T-helper 2 cell treated with Interferon-gamma antibody and Interleukin-4, amounts not matched to agents 100 ng/mL and 5 ng/mL, for 36 hours (primary cell): ENCODE measurements at regions not wholly inside any gene's neighbourhood (a gene's known extent, or its start where the extent isn't known, plus 50 kb on each side); places are given as distances from the start of the nearest gene placed in this dataset.

ENCODE experiments used
- intact Hi-C: fragments of 100-400 bp; cut with micrococcal nuclease; formaldehyde crosslinking; loops from one replicate; pipeline ENCODE4 v1.15.1; 2023

DNA sequence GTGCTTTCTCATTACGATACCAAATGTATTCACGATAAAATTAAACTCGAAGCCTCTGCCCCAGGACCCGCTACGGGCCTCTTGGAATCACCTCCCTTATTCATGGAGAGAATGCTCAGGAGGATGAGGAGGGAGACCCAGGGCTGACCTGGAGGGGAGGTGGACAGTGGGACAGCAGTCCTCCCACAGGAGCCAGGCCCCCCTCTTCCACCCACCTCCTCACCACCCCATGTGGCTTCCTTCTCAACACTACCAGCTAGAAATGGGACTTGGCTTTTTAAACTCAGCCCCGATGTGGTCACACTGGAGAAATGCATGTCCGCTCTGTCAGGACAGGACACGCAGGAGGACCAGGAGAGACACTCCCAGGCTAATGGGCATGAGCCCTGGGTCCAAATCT is 147.9 kb upstream of the ID2 start:
- intact Hi-C loops: no loop called here

DNA sequence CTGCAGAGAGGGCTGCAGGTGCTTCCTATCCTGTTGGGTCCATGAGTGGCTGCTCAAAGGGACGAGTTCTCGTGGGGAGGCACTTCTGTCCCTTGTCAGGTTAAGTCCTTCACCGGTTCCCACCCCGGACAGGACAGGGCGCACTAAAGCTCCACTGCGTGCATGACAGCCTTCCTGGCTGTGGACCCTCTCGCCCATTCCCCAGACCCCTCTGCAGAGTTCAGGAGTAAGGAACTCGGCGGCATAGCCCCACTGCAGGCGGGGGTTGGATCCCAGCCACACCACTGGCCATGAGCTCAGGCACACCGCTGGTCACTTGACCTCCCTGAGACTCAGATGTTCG is 147.5 kb upstream of the ID2 start:
- intact Hi-C loops: no loop called here

DNA sequence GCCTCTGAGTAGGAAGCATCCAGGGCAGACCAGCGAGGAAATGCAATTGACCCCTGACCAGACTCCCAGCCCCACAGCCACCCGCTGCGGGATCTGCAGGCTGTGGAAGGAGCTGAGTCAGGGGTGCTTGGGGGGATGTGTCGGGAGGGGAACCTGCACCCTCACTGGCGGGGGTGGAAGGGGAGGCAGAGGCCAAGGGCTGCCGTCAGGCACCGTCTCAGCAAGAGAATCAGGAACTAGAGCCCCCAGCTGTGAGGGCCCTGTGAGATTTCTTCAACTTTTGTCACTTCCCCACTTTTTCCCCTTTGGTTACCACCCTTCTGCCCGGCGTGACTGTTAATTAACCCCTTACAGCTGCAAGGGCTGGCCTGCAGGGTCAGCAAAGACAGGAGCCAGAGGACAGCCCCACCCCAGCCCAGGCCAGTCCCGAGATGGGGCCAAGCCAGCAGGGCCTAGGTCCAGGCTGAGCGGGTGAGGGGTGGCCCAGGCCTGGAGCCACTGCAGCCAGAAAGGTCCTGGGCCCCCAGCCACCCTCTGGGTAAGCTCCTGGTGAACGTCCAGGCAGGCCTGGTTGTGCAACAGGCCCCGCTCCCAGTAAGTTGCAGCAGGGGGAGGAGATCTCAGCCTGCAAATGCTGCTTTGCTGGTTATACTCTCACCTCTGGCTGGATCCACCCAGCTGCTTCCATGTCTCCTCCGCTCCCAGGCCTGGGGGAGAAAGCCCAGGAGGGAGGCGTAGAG is 147.0 kb upstream of the ID2 start:
- intact Hi-C loops: no loop called here

DNA sequence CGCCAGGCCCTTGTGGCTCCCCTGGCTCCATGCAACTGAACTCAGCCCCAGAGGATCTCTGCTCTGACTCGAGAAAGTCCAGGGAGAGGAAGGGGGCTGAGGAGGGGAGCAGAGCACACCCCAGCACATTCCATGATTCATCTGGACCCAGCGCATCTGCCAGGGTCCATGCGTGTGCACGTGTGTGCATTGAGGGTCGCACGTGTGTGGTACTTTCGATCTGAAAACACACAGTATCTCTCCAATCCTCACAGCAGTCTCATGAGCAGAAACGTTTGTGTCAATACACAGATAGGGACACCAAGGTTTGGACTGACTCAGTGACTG is 146.4 kb upstream of the ID2 start:
- intact Hi-C loops: no loop called here

DNA sequence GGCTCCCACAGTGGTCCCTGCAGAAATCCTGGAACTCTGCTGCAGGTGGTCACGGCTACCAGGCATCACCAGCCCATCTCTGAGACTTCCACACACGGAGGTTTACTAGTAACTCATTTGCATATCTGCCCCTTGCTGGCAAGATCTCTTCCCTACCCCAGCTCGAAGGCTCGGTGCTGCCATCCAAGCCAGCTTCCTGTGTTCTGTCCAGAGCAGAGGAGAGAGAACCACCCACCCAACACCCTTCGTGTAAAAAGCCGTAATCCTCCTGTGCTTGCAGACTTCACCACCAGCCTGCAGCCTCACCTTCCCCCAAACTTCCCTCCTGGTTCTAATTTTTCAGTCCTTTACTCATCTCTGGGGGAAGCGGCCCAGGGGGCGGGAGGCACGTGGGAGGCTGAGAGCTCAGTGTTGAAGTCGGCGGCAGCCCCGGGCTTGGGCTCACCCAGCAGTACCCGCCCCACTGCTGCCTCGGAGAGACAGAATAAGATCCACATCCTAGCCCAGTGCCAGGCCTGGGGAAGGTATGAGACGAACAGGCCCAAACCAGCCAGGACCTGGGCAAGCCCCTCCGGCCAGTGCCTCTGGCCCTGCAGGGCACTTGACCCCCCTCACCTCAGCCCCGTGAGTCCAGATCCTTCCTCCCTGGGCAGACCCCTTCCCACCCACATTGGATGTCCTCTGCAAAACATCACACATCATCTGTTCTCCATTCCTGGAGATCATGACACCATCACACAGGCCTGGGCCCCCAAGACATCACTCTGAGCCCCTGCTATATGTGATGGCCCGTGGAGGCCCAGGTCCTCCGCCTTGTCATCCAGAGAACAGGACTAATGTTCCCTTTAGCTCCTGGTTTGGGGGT is 145.8 kb upstream of the ID2 start:
- intact Hi-C loops: no loop called here

DNA sequence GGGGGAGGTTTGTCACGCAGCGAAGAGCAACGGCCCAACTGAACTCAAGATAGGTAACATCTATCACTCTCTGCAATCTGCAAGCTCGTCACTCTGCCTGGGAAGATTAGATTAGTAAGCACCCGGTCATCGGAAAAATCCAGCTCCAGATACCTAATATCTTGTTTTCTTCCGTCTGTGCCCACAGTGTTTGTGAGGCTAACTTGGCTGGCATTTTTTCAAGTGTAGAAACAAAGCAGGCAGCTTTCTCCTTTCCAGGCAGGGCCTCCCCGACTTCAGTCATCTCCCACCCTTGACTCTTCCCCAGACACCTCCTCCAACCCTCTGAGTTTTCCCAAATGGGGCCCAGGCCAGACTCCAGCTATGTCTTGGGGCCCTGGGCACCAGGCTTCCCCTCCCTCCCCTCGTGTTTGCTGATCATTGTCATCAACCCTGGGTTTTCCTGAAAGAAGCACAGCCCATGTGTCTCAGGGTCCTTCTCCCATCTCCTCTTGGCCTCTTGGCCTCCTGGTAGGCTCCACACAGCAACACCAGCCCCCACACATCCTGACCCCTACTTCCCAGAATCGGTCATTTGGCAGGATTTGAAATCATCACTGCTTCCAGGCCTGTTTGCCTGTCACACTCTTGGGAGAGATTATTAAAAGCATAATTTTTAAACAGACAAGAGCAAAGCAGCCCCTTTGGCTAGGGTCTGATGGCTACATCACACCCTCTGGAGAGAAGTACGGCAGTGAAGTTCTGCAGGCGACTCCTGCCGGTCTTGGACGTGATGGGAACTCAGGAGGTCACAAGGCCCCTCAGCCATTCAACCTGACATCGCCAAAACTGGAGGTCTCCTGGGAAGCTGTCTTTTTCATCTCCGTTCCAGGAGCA is 144.9 kb upstream of the ID2 start:
- intact Hi-C loops: no loop called here

DNA sequence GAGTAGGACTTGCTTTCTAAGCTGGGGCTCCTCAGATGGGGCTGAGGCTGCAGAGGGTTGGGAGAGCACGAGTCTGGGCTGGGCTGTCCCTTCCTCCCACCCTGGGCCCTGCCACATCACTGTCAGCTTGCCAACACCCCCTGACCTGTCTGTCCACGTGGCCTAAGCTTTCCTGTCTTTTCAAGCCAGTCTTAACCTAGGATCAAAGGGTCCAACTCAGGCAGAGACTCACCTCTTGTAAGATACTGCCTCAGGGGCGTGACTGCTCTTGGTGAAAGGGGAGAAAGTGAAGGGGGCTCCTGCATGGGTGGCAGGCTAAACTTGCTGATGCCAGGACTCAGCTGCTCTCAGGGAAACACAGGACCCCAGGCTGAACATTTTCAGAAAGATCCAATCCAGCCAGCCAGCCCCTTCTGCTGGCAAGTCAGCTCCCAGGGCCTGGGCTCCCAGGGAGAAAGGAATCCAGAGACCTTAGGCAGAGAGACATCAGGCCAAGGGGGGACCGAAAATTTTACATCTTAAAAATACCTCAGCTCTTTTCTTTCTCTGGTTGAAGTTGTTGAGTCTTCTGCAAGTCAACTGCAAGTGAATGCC is 144.2 kb upstream of the ID2 start:
- intact Hi-C loops: no loop called here

DNA sequence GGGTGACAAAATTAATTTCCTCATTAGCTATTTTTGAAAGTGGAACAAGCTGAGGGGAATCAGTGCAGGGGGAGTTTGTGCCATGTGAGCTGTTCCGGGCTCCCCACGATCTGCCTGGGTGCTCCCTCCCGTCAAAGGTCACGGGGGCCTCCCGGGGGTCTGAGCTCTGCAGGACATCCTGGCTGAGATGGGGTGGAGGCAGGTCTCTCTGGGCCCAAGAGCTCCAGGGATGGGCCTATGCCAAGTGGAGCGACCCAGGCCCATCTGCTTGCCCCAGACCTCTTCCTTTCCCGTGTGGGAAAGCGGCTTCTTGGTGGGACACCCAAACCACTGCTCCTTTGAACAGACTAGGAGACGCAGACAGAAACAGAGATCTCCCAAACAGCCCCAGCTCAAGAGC is 143.3 kb upstream of the ID2 start:
- intact Hi-C loops: no loop called here

DNA sequence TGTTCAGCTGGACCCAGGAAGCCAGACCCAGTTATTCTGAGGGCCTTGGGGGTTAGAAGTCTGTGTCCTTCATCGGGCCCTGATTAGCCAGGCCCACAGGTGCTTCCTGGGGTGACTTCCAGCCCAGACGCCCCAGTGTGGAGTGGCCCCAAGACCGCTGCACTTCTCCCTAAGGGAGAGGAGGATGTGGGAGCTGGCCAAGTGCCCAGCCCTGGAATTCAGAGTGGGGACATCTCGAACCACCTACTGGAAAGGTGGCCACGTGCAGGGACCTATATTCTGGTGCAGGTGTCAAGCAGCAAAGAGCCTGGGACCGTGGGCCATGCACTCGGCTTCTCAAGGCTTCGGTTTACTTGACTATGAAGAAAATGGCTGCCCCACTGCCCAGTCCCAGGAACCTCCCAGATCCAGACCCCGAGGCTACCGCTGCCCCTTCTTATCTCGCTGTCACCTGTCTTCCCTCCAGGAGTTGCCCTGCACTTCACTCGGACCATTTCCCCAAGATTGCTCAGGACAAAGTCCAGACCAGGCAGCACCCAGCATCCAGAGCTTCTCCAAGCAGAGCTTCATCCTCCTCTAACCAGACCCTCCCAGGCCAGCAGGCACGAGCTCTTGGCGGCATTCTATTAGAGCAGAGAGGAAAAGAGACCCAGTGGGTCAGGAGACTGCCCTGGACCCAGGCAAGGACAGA is 142.8 kb upstream of the ID2 start:
- intact Hi-C loops: no loop called here

DNA sequence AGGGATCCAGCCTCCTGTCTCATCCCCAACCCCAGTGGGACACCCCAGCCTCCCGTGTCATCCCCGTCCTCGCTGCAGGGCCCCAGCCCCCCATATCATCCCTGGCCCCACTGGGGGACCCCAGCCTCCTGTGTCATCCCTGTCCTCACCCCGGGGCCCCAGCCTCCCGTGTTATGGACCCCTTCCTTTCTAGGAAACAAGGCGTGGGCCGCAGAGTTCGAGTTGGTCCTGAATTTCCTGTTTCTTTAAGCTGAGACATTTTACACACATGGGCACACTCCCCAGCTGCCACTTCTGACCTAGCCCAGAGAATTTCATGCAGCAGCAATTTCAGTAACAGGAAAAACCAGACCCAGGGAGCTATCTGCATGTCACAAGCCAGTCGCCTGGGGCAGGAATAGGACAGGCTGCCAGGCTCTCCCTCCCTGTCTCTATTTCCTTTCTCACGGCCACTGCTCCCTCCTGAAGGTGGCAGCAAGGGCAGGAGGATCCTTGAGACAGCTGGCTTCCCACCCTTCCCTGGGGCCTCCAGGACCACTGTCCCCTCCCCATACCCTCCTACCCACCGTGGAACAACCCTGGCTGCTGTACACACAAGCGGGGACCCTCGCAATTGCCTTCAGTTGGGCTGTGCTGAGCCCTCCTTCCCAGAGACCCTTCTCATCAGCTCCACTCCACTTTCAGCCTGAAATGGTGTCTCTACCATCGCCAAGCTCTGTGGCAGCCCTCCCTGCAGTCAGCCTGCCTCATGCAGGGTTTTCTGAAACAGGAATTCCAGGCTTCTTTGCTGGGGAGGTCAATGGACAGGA is 141.9 kb upstream of the ID2 start:
- intact Hi-C loops: loop anchor here (5.0 to 10.0 kb wide), 2 partner anchors 108 to 305 kb away; no protein-coding TSS in a partner anchor

DNA sequence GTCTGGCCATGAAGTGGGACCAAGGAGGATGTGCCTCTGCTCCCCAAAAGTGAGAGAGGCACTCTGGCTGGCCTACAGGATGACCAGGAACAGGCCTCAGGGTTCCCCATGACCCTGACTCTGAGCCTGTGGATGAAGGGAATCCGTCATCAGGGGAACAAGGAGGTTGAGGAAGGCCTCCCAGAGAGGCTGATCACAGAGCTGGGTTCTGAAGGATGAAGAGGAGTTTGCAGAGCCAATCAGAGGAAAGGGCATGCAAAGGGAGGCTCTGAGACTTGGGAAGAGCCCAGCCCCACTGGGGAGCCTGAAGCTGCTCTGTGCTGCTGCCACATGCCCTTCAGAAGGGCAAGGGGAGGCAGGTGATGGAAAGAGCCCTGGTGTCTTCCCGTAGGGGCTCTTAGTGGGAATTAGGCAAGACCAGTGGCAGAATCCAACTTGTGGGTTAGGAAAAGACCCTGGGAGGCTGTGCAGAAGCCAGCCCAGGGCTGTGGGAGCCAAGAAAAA is 141.3 kb upstream of the ID2 start:
- intact Hi-C loops: loop anchor here (5.0 to 10.0 kb wide), 2 partner anchors 108 to 306 kb away; no protein-coding TSS in a partner anchor

DNA sequence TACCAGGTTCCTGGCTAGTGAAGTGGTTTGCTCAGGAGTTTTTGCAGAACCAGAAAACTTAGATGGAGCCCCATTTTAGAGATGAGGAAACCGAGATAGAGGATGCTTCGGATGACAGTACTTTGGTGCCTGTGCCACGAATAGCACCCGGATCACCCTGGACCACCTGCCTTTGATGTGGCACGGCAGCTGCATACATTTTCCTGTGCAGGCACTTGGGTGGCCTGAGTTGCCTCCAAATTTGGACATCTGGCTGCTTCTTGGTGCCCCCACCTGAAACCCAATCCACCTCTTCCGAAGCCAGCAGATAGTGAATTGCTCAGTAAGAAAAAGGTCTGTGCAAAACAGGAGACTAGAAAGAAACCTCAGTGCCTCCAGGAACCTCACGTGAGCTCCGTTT is 140.6 kb upstream of the ID2 start:
- intact Hi-C loops: loop anchor here (5.0 to 10.0 kb wide), 2 partner anchors 109 to 306 kb away; no protein-coding TSS in a partner anchor

DNA sequence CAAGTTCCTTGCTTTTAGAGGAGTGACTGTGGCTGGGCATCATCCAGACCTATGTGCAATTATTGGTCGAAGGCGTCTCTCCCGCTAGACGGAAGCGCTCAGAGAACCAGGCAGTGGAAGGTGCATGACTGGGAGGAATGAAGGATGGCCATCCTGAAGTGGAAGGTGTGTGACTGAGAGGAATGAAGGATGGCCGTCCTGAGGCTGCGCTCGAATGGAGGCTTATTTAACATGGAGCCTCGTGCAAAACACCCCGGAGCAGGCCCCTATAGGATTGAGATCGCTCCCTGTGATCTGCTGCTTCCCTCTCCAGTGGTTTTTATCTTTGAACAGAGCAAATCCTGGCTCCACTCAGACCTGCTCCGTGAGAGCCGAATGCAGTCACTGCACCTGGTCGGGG is 140.2 kb upstream of the ID2 start:
- intact Hi-C loops: loop anchor here (2.0 to 10.0 kb wide), 4 partner anchors 61 to 307 kb away; no protein-coding TSS in a partner anchor

DNA sequence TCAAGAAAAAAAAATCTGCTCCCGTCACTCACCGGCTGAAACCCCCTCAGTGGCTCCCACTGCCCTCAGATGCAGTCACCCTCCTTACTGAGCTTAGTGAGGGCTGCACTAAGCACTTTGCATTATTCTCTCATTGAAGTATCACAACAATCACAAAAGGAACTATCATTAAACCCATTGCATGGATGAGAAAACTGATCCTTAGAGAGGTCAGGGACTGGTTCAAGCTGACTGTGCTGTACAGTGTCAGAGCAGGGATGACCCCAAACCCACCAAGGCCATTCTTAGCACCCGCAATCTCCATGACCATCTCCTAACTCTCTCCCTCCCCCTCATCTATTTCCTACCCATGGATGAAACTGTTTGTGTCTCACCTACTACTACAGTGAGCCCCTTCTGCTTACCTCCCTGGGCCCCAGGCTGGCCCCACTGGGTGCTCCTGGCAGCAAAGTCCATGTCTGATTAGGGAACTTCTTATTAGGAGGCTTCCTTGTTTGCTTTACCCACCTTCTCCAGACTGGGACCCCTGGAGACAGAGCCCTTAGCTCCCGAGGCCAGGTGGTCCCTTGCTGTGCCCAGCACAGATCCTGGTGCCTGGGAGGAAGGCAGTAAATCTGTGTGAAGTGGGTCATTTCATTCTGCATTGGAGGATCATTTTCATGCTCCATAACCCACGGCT is 139.3 kb upstream of the ID2 start:
- intact Hi-C loops: loop anchor here (1.0 to 10.0 kb wide), 6 partner anchors 27 to 308 kb away; no protein-coding TSS in a partner anchor

DNA sequence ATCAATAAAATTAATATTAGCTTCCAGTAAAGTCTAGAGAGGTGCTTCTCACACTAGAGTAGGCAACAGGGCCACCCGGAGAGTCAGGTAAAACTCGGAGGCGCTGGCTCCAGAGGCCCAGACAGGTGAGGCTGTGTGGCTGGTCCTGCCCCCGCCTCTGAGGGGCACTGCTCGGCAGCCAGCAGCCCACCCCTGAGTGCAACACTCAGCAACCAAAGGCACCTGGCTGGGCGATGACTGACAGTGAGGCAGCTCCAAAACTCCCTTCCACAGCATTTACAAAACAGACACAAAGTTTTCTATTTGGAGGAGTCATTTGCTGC is 138.8 kb upstream of the ID2 start:
- intact Hi-C loops: loop anchor here (1.0 to 10.0 kb wide), 6 partner anchors 28 to 308 kb away; no protein-coding TSS in a partner anchor

DNA sequence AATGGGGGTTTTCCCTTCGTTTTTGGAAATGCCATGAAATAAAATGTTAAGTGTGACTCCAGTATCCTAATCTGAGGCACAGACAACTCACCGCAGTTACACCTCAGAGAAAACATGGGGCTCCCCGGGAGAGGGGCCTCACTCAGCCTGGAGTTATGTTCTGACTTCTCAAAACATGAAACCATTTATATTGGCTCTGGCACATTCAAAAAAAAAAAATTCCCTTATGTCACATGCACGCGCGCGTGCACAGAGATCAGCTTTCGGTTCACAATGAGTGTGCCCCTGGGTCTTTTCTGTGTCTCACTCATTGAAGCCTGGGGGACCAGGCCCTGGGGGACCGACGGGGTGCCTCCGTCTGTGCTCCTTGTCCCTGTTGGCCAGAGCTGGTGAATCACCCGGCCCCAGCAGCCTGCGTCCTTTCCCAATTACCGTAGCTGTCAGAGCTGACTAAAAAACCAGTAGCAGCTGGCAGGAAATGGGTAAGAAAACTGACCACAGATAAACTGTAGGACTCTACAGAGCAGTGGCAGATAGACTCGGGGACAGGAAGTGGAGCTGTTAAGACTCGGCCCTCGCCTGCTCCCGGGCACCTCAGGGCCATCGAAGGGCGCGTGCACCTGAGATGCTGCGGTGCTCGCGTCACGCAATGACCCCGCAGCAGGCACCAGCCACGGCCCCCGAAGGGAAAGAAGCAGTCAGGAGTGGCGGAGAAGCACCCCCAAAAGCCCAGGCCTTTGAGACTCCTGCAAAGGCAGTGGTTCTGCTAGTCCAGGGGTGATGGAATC is 138.3 kb upstream of the ID2 start:
- intact Hi-C loops: loop anchor here (1.0 to 10.0 kb wide), 8 partner anchors 28 to 1341 kb away; no protein-coding TSS in a partner anchor

DNA sequence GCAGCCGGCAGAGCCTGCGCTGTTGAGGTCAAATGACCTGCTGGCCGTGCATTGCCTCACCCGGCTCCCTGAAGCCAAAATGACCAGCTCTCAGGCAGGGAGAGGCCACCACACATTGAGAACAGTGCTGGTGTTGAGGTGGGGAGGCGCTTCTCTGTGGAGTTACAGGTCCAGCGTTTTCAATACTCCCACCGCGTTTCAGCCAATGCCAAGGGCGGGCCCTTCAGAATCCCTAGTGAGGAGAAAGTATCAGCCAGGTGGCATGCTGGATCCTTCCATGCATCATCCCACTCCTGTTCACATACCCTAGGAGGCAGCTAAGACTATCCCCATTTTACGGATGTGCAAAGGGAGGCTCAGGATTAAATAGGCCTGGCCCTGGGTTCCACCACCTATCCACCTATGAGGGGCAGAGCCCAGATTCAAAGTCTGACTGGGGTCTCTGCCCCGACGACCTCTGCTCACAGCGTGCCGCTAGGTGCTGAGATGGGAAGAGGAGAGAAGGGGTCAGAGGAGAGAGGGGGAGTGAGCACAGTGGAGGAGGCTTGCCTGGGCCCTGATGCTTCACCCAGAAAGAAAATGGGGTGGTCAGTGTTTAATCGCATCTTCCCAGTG is 137.6 kb upstream of the ID2 start:
- intact Hi-C loops: loop anchor here (1.0 to 10.0 kb wide), 4 partner anchors 112 to 1341 kb away; no protein-coding TSS in a partner anchor
